A549 (cell line): ENCODE measurements at regions not wholly inside any gene's neighbourhood (a gene's known extent, or its start where the extent isn't known, plus 50 kb on each side); places are given as distances from the start of the nearest gene placed in this dataset.
"Not testable (repeated sequence)": the region's sequence is repeated elsewhere in the genome, so short reads cannot be mapped to it uniquely, and the experiment has no call there.

Experiments
- CBX2 ChIP-seq: fragments of 200-600 bp; sonication (generic); IDR thresholded peaks from 2 replicates; pipeline ENCODE4 v1.6.1; 2016; ENCODE audit warnings: low read depth, mild to moderate bottlenecking, borderline replicate concordance
- CTCF ChIP-seq: fragments of >200 bp; sonication (Bioruptor Twin); formaldehyde crosslinking; IDR thresholded peaks from 3 replicates; pipeline ENCODE4 v1.5.1; 2016
- EHMT2 ChIP-seq: fragments of 200-600 bp; sonication (generic); IDR thresholded peaks from 2 replicates; pipeline ENCODE4 v1.6.1; 2016; ENCODE audit warnings: antibody characterized with exemption, low read depth, mild to moderate bottlenecking, moderate library complexity
- HMGXB4 ChIP-seq: fragments of 250-450 bp; sonication (Bioruptor Pico); IDR thresholded peaks from 2 replicates; pipeline ENCODE4 v1.5.0; 2021; ENCODE audit warnings: mild to moderate bottlenecking, moderate library complexity, borderline replicate concordance
- PBX3 ChIP-seq: IDR thresholded peaks from 2 replicates; pipeline ENCODE4 v1.6.1; 2012
- RAD21 ChIP-seq, 2 experiments: fragments of >200 bp in 1 of 2; sonication (Bioruptor Twin) in 1 of 2; formaldehyde crosslinking in 1 of 2; IDR thresholded peaks in 1 of 2; conservative IDR thresholded peaks in 1 of 2; 2 replicates in 1 of 2; 3 replicates in 1 of 2; pipeline ENCODE4 v1.6.1; 2012 to 2018; ENCODE audit warnings: inconsistent platforms in 1 of 2
- SMC3 ChIP-seq: fragments of >200 bp; sonication (Bioruptor Twin); formaldehyde crosslinking; IDR thresholded peaks from 3 replicates; pipeline ENCODE4 v1.6.1; 2018; ENCODE audit warnings: inconsistent platforms
- TF ChIP-seq, protein P1 (sequence below): IDR thresholded peaks from 2 replicates; pipeline ENCODE4 v1.6.1; 2012

DNA sequence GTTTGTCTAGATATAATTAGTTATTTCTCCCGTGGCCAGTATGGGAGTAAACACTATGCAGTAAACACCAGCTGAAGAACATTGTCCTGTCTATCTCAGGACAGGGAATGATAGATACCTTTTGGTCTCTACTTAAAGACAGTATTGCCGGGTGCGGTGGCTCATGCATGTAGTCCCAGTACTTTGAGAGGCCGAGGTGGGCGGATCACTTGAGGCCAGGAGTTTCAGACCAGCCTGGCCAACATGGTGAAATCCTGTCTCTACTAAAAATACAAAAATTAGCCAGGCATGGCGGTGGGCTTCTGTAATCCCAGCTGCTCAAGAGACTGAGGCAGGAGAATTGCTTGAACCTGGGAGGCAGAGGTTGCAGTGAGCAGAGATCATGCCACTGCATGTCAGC lies 226.4 kb downstream of the TM9SF2 start:
- TF ChIP-seq, protein P1, sequence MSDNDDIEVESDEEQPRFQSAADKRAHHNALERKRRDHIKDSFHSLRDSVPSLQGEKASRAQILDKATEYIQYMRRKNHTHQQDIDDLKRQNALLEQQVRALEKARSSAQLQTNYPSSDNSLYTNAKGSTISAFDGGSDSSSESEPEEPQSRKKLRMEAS = not testable (repeated sequence)
- TF ChIP-seq SMC3; RAD21 (conservative IDR thresholded peaks at IDR 0.05 in 1 of 2, IDR thresholded peaks at IDR 0.05 in 1 of 2); CBX2; CTCF; EHMT2; PBX3; HMGXB4: not testable (repeated sequence)
